Fibroblast of the aortic adventitia (primary cell): ENCODE measurements at regions not wholly inside any gene's neighbourhood (a gene's known extent, or its start where the extent isn't known, plus 50 kb on each side); places are given as distances from the start of the nearest gene placed in this dataset.

Experiments
- DNase-seq: peaks from one replicate; pipeline ENCODE4 v3.0.0-alpha.2; 2010; ENCODE audit warnings: low read depth
- H3K4me3 ChIP-seq: 2 replicates; pipeline ENCODE4 v1.5.1; 2011; ENCODE audit warnings: low read depth, mild to moderate bottlenecking, control low read depth, low read length, moderate library complexity
- TF ChIP-seq, protein P1 (sequence below): IDR thresholded peaks from 2 replicates; pipeline ENCODE4 v1.5.1; 2011; ENCODE audit warnings: mild to moderate bottlenecking, low read length, control low read depth, inconsistent platforms; ENCODE audit not compliant: insufficient read depth

DNA sequence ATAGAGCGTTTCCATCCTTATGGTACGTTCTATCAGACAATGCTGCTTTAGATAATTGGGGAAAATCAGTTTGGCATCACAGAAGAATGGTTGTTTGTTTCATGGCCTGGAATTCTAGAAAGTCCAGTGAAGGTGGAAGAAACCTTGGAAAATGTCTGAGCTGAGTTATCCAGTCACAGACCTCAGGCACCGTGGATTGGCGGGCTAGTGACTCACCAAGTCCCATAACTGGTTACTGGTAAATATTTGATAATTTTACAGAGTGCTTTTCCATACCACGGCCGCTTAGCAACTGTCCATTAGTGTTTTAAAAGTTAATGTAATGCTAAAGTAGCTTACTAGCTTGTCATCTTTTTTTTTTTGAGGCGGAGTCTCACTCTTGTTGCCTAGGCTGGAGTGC, 99.4 kb downstream of the SLC35B3 start:
- H3K4me3 ChIP-seq: no peak overlapping the region
- DNase-seq: no peak
- TF ChIP-seq, protein P1, sequence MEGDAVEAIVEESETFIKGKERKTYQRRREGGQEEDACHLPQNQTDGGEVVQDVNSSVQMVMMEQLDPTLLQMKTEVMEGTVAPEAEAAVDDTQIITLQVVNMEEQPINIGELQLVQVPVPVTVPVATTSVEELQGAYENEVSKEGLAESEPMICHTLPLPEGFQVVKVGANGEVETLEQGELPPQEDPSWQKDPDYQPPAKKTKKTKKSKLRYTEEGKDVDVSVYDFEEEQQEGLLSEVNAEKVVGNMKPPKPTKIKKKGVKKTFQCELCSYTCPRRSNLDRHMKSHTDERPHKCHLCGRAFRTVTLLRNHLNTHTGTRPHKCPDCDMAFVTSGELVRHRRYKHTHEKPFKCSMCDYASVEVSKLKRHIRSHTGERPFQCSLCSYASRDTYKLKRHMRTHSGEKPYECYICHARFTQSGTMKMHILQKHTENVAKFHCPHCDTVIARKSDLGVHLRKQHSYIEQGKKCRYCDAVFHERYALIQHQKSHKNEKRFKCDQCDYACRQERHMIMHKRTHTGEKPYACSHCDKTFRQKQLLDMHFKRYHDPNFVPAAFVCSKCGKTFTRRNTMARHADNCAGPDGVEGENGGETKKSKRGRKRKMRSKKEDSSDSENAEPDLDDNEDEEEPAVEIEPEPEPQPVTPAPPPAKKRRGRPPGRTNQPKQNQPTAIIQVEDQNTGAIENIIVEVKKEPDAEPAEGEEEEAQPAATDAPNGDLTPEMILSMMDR: no peak

- no peak for DNase-seq
- TF ChIP-seq, protein P1: no peak
- H3K4me3 ChIP-seq: no peak overlapping the region
Observed at GRCh38 chr6:8335381-8335780, 100.0 kb downstream of the SLC35B3 start.

GRCh38 chr6:8334113-8334512, 101.2 kb downstream of the SLC35B3 start:
- H3K4me3 ChIP-seq: no peak overlapping the region
- DNase-seq: no peak
- TF ChIP-seq, protein P1: no peak

GRCh38 chr6:8329562-8329961, 105.8 kb downstream of the SLC35B3 start:
- no peak overlapping the region for H3K4me3 ChIP-seq
- TF ChIP-seq, protein P1: no peak
- DNase-seq: no peak

- no peak for DNase-seq
- no peak overlapping the region for H3K4me3 ChIP-seq
- TF ChIP-seq, protein P1: no peak
Observed at GRCh38 chr6:8325743-8326142, 109.6 kb downstream of the SLC35B3 start.

GRCh38 chr6:8322659-8323058, 112.7 kb downstream of the SLC35B3 start:
- TF ChIP-seq, protein P1: no peak

DNA sequence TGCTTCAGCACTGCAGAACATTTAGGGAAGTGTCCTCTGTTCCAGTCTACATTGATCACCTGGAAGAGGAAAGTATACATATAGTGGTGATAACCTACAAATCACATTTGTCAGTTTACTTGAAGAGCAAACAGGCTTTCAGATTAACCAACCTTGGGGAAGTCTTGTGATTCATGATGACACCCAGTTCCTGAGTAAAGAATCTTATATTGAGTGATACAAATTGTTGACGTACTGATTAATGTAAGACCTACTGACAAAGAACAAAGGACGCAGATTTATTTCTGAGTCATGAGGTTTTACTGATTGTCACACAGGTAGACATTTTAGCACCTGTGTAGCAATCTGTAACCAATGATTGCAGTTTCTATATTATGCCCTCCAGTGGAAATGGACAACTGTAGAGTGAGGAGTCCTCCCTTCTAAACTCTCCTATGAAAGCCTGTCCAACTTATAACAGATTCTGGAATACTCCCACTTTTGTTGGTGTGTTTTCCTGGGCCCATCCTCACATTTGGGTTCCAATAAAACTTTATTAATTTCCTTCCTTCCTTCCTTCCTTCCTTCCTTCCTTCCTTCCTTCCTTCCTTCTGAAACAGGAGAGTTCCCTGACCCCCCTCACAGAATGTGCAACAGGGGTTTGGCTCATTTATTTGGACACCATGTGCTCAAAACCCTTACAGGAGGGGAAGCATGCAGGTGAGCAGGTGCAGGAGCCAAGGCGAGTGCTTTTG, 113.5 kb downstream of the SLC35B3 start:
- no peak overlapping the region for H3K4me3 ChIP-seq
- DNase-seq: no peak
- TF ChIP-seq, protein P1: no peak

More at GRCh38 chr6:8322659-8323058, 112.7 kb downstream of the SLC35B3 start:
- no peak for DNase-seq
- no peak overlapping the region for H3K4me3 ChIP-seq
